ENCODE measurements at regions not wholly inside any gene's neighbourhood (a gene's known extent, or its start where the extent isn't known, plus 50 kb on each side); places are given as distances from the start of the nearest gene placed in this dataset.

DNA sequence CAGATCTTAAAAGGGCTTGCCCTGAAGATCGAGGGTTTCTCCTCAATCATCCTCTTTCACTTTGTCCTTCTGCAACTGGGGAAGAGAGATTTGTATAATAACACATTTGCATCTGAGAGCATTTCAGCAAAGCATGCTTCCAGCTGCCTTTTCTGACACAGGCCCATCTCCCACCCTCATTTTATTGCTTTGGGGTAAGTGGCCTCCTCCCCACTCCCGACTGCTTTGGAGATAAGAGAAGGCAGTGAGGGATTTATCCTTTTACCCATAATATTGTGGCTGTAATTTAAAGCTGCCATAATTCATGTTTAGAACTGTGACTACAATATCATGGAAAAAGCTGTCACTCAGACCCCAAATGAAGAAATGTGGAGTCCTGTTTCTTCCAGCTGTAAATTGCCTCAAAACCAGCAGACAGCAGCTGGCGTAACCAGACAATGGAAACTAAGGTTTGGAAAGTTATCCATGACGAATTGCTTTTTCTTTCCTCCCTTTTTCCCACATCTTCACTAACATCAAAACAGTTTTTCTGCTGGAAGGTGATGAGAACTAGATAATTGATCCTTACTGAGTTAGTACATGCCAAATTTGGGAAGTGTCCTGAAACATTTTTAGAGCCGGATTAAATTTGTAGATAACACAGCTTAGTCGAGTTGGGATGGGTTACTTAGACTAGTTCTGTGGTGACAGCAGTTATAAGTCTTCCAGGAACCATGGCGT lies 104.2 kb upstream of the PFN2 start:
- H3K4me3 ChIP-seq (ENCODE audit: insufficient read depth, low read length, poor library complexity, severe bottlenecking): no peak overlapping the region
- H3K9me2 ChIP-seq (replicated peaks; ENCODE audit: insufficient read depth, low read length): no peaks in the 10 kb centered on the region
- no peaks in the 10 kb centered on the region; the same call in 1 of the 2 replicates for H3K9me3 ChIP-seq (ENCODE audit: insufficient read depth, low read length)
- no peaks in the 10 kb centered on the region for H4K20me1 ChIP-seq (ENCODE audit: low read depth, low read length)
- no peak overlapping the region for H3K27ac ChIP-seq (ENCODE audit: low read depth, low read length)
- TF ChIP-seq, protein P1, sequence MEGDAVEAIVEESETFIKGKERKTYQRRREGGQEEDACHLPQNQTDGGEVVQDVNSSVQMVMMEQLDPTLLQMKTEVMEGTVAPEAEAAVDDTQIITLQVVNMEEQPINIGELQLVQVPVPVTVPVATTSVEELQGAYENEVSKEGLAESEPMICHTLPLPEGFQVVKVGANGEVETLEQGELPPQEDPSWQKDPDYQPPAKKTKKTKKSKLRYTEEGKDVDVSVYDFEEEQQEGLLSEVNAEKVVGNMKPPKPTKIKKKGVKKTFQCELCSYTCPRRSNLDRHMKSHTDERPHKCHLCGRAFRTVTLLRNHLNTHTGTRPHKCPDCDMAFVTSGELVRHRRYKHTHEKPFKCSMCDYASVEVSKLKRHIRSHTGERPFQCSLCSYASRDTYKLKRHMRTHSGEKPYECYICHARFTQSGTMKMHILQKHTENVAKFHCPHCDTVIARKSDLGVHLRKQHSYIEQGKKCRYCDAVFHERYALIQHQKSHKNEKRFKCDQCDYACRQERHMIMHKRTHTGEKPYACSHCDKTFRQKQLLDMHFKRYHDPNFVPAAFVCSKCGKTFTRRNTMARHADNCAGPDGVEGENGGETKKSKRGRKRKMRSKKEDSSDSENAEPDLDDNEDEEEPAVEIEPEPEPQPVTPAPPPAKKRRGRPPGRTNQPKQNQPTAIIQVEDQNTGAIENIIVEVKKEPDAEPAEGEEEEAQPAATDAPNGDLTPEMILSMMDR (IDR thresholded peaks at IDR 0.05; ENCODE audit: insufficient read depth, low read length, poor library complexity, severe bottlenecking): no peak
- no peak for TF ChIP-seq EZH2phosphoT487 (conservative IDR thresholded peaks at IDR 0.05; ENCODE audit: low read length)
- no peak overlapping the region for H2AFZ ChIP-seq (ENCODE audit: low read depth, low read length, severe bottlenecking)
- H3F3A ChIP-seq (ENCODE audit: insufficient read depth): no peaks in the 10 kb centered on the region
- H3K27me3 ChIP-seq (ENCODE audit: low read length): no peaks in the 10 kb centered on the region
- H3K4me2 ChIP-seq (ENCODE audit: low read depth, low read length, poor library complexity, severe bottlenecking): peak overlapping the region; percentile 14
- no peaks in the 10 kb centered on the region for H3K79me2 ChIP-seq (ENCODE audit: insufficient read depth, low read length)
- no peak overlapping the region for H3K9ac ChIP-seq (ENCODE audit: low read length)
- H3K36me3 ChIP-seq (ENCODE audit: low read length): no peaks in the 10 kb centered on the region

DNA sequence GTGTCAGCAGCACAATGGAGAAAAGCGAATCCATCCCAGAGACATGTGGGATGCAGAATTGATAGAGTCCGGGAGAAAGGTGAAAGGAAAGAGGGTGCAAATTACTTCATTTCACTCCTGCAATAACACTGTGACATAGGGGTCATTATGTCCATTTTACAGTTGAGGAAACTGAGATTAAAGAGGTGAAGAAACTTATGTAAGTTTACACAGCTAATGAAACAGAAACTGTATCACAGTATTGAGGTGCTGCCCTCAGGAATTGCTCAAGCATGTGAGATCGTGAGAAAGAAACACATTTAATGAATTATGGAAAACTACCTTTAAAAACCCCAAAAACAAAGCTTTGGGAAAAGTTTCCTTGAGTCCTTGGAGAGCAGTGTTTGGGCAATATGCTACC lies 103.6 kb upstream of the PFN2 start:
- Histone ChIP-seq H4K20me1 (ENCODE audit: low read depth, low read length) (no peaks in the 10 kb centered on the region), H3K9me2 (replicated peaks; ENCODE audit: insufficient read depth, low read length) (no peaks in the 10 kb centered on the region), H3K9me3 (ENCODE audit: insufficient read depth, low read length) (no peaks in the 10 kb centered on the region; the same call in 1 of the 2 replicates), H3K79me2 (ENCODE audit: insufficient read depth, low read length) (no peaks in the 10 kb centered on the region), H3K27me3 (ENCODE audit: low read length) (no peaks in the 10 kb centered on the region), H3K4me3 (ENCODE audit: insufficient read depth, low read length, poor library complexity, severe bottlenecking) (no peak overlapping the region), H3F3A (ENCODE audit: insufficient read depth) (no peaks in the 10 kb centered on the region), H3K36me3 (ENCODE audit: low read length) (no peaks in the 10 kb centered on the region), H3K4me2 (ENCODE audit: low read depth, low read length, poor library complexity, severe bottlenecking) (peak overlapping the region; percentile 14), H3K27ac (ENCODE audit: low read depth, low read length) (no peak overlapping the region), H2AFZ (ENCODE audit: low read depth, low read length, severe bottlenecking) (no peak overlapping the region), H3K9ac (ENCODE audit: low read length) (no peak overlapping the region)
- TF ChIP-seq, protein P1 (IDR thresholded peaks at IDR 0.05; ENCODE audit: insufficient read depth, low read length, poor library complexity, severe bottlenecking): no peak
- no peak for TF ChIP-seq EZH2phosphoT487 (conservative IDR thresholded peaks at IDR 0.05; ENCODE audit: low read length)

DNA sequence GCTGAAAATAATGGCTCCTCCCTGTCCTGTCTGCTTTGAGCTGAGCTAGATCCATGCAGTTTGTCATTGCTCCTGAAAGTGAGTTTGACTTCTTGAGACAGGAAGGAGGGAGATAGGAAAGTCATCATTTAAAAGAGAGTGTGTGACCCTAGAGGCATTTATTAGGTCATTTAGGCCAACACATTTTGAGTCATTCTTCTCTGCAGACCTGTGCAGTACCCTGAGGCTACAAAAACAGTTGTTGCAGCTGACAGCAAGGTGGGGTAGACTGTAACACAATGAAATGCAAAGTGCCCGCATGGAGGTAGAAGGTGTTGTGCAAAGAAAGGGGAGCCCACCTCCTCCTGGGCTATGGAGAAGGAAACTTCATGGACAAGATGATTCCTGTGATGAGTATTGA lies 102.8 kb upstream of the PFN2 start:
- H3F3A ChIP-seq (ENCODE audit: insufficient read depth): no peaks in the 10 kb centered on the region
- TF ChIP-seq EZH2phosphoT487 (conservative IDR thresholded peaks at IDR 0.05; ENCODE audit: low read length): no peak
- TF ChIP-seq, protein P1 (IDR thresholded peaks at IDR 0.05; ENCODE audit: insufficient read depth, low read length, poor library complexity, severe bottlenecking): no peak
- no peak overlapping the region for H2AFZ ChIP-seq (ENCODE audit: low read depth, low read length, severe bottlenecking)
- no peaks in the 10 kb centered on the region for H3K36me3 ChIP-seq (ENCODE audit: low read length)
- no peak overlapping the region for H3K9ac ChIP-seq (ENCODE audit: low read length)
- H4K20me1 ChIP-seq (ENCODE audit: low read depth, low read length): no peaks in the 10 kb centered on the region
- H3K27ac ChIP-seq (ENCODE audit: low read depth, low read length): no peak overlapping the region
- H3K4me2 ChIP-seq (ENCODE audit: low read depth, low read length, poor library complexity, severe bottlenecking): no peak overlapping the region
- H3K4me3 ChIP-seq (ENCODE audit: insufficient read depth, low read length, poor library complexity, severe bottlenecking): no peak overlapping the region
- H3K27me3 ChIP-seq (ENCODE audit: low read length): no peaks in the 10 kb centered on the region
- H3K79me2 ChIP-seq (ENCODE audit: insufficient read depth, low read length): no peaks in the 10 kb centered on the region
- H3K9me2 ChIP-seq (replicated peaks; ENCODE audit: insufficient read depth, low read length): no peaks in the 10 kb centered on the region
- H3K9me3 ChIP-seq (ENCODE audit: insufficient read depth, low read length): no peaks in the 10 kb centered on the region; the same call in 1 of the 2 replicates
